NOMO-1 treated with dmso at 0.1 percent for 144 hours (cell line): ENCODE measurements at regions not wholly inside any gene's neighbourhood (a gene's known extent, or its start where the extent isn't known, plus 50 kb on each side); places are given as distances from the start of the nearest gene placed in this dataset.

Source experiments
- DNase-seq: peaks from one replicate; lab custom pipeline; 2025; ENCODE audit not compliant: unreplicated experiment; lab: John Stamatoyannopoulos, UW

GRCh38 chr3:189108735-189109134 lies 63.0 kb upstream of the TPRG1 start:
- DNase-seq, result no peak

- no peak for DNase-seq
These were observed 62.6 kb upstream of the TPRG1 start for GRCh38 chr3:189109145-189109544.

DNA sequence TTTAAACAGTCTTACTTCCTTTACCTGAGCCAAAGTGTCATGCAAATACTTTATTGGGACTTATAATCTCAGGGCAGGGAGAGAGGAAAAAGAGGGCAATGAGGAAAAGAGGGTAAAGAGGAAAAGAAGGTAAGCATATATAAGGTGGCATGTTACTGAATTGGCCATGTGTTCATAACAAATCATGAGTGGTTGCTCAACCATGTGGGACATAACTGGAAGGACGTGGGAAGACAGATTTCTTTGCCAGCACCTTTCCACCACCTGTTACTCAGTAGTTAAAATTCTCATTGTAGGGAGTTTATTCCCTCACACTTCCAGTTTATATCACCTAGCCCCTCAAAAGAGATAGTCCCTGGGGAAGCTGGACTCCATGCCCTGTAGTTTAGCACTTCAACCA lies 54.7 kb upstream of the TPRG1 start:
- no peak for DNase-seq

DNA sequence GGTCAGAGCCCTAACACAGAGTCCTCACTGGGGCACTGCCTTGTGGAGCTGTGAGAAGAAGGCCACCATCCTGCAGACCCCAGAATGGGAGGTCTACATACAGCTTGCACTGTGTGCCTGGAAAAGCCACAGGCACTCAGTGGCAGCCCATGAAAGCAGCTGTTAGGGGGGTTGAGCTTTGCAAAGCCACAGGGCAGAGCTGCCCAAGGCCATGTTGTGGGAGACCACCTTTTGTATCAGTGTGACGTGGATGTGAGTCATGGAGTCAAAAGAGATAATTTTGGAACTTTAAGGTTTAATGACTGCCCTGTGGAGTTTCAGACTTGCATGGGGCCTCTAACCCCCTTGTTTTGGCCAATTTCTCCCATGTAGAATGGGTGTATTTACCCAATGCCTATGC lies 52.9 kb upstream of the TPRG1 start:
- DNase-seq, result no peak

- DNase-seq, result no peak
These were observed 51.8 kb upstream of the TPRG1 start for GRCh38 chr3:189119950-189120349.

DNA sequence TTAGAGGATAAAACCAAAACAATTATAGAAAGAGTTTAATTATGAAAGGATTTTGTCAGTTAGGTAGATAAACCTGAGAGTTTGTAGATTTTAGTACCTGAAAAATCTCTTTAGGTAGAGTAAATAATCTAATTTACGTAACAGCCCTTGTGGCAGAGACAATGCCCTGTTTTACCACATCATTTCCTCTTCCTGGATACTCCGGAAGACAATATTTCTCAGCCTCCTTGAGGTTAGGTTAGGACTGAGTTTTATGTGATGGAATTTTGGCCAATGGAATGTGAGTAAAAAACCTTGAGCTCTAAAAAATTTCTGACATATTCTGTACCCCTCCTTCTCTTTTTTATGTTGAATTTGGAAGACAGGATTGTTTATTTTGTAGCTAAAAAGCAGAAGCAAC lies 50.7 kb upstream of the TPRG1 start:
- DNase-seq, result no peak
